HFFc6 (cell line): ENCODE measurements at regions not wholly inside any gene's neighbourhood (a gene's known extent, or its start where the extent isn't known, plus 50 kb on each side); places are given as distances from the start of the nearest gene placed in this dataset.
"Not testable (repeated sequence)": the region's sequence is repeated elsewhere in the genome, so short reads cannot be mapped to it uniquely, and the experiment has no call there.

Source experiments
- DNase-seq: peaks from one replicate; pipeline ENCODE4 v3.0.0-alpha.2; 2018
- H3K27ac Mint-ChIP-seq: 2 replicates; pipeline ENCODE4 v1.8.0; 2020; ENCODE audit warnings: mild to moderate bottlenecking, mixed read lengths
- H3K27me3 Mint-ChIP-seq: 2 replicates; pipeline ENCODE4 v1.8.0; 2021; ENCODE audit warnings: mild to moderate bottlenecking, moderate library complexity, mixed read lengths; ENCODE audit not compliant: insufficient read depth
- H3K36me3 Mint-ChIP-seq: 2 replicates; pipeline ENCODE4 v1.8.0; 2021; ENCODE audit warnings: low read depth, mixed read lengths
- H3K4me1 Mint-ChIP-seq: 2 replicates; pipeline ENCODE4 v1.8.0; 2020; ENCODE audit warnings: low read depth, mixed read lengths
- H3K4me3 Mint-ChIP-seq: 2 replicates; pipeline ENCODE4 v1.8.0; 2020; ENCODE audit warnings: mild to moderate bottlenecking, moderate library complexity, mixed read lengths
- H3K9me3 Mint-ChIP-seq: 2 replicates; pipeline ENCODE4 v1.8.0; 2020; ENCODE audit warnings: mild to moderate bottlenecking, mixed read lengths
- TF ChIP-seq, protein P1 (sequence below): fragments of 200-600 bp; sonication (generic); IDR thresholded peaks from 2 replicates; pipeline ENCODE4 v1.5.0; 2021; ENCODE audit warnings: antibody characterized with exemption, mild to moderate bottlenecking

DNA sequence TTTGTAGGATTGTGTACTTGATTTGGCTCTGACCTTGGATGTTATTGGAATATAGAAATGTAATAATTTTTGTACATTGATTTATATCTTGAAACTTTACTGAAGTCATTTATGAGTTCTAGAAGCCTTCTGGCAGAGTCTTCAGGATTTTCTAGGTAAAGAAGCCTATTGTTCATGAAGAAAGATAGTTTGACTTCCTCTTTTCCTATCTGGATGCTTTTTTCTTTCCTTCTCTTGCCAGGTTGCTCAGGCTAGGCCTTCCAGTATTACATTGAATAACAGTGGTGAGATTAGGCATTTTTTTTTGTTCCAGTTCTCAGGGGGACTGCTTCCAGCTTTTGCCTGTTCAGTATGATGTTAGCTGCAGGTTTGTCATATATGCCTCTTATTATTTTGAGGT is 191.1 kb downstream of the NAA11 start:
- Mint-ChIP-seq H3K36me3 (no peaks in the 10 kb centered on the region), H3K27ac (no peak overlapping the region), H3K4me1 (no peaks in the 10 kb centered on the region), H3K27me3 (no peaks in the 10 kb centered on the region), H3K9me3 (peaks cover 20% of the 10 kb centered on the region), H3K4me3 (no peak overlapping the region)
- no peak for DNase-seq
- TF ChIP-seq, protein P1, sequence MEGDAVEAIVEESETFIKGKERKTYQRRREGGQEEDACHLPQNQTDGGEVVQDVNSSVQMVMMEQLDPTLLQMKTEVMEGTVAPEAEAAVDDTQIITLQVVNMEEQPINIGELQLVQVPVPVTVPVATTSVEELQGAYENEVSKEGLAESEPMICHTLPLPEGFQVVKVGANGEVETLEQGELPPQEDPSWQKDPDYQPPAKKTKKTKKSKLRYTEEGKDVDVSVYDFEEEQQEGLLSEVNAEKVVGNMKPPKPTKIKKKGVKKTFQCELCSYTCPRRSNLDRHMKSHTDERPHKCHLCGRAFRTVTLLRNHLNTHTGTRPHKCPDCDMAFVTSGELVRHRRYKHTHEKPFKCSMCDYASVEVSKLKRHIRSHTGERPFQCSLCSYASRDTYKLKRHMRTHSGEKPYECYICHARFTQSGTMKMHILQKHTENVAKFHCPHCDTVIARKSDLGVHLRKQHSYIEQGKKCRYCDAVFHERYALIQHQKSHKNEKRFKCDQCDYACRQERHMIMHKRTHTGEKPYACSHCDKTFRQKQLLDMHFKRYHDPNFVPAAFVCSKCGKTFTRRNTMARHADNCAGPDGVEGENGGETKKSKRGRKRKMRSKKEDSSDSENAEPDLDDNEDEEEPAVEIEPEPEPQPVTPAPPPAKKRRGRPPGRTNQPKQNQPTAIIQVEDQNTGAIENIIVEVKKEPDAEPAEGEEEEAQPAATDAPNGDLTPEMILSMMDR = no peak

GRCh38 chr4:79132826-79133225 is 193.0 kb downstream of the NAA11 start:
- no peaks in the 10 kb centered on the region for H3K27me3 Mint-ChIP-seq
- no peak overlapping the region for H3K4me3 Mint-ChIP-seq
- H3K27ac Mint-ChIP-seq = no peak overlapping the region
- H3K9me3 Mint-ChIP-seq = peaks cover 31% of the 10 kb centered on the region
- TF ChIP-seq, protein P1 = no peak
- DNase-seq = no peak
- no peaks in the 10 kb centered on the region for H3K4me1 Mint-ChIP-seq
- H3K36me3 Mint-ChIP-seq = no peaks in the 10 kb centered on the region

- Mint-ChIP-seq H3K4me3 (no peak overlapping the region), H3K27ac (no peak overlapping the region), H3K4me1 (no peaks in the 10 kb centered on the region), H3K9me3 (peaks cover 54% of the 10 kb centered on the region), H3K27me3 (no peaks in the 10 kb centered on the region), H3K36me3 (peaks cover 5% of the 10 kb centered on the region)
- DNase-seq = no peak
- TF ChIP-seq, protein P1 = no peak
Measured at GRCh38 chr4:79121875-79122358, 182.7 kb upstream of the PAQR3 start.

DNA sequence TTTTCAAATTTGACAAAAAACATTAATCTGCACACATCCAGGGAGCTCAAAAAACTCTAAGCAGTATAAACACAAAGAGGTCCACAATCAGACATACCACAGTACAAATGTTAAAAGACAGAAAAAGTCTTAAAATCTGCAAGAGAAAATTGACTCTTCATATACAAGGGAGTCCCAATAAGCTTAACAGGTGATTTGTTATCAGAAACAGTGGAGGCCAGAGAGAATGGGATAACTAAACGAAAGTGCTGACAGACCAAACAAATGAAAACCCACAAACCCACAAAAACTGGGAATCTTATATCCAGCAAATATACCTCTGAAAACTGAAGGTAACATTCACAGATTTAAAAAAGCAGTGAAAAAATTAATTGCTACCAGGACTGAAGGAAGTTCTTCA is 182.0 kb upstream of the PAQR3 start:
- TF ChIP-seq, protein P1 = no peak
- H3K27me3 Mint-ChIP-seq = no peaks in the 10 kb centered on the region
- peaks cover 52% of the 10 kb centered on the region for H3K9me3 Mint-ChIP-seq

GRCh38 chr4:79117051-79117450 is 177.8 kb upstream of the PAQR3 start:
- DNase-seq, H3K4me1 Mint-ChIP-seq, H3K36me3 Mint-ChIP-seq, H3K4me3 Mint-ChIP-seq, H3K27me3 Mint-ChIP-seq, H3K27ac Mint-ChIP-seq: not testable (repeated sequence)
- H3K9me3 Mint-ChIP-seq = peaks cover 55% of the 10 kb centered on the region

More for the DNA sequence above, 182.0 kb upstream of the PAQR3 start:
- Mint-ChIP-seq H3K36me3 (peaks cover 5% of the 10 kb centered on the region), H3K4me1 (no peaks in the 10 kb centered on the region), H3K27ac (no peak overlapping the region), H3K4me3 (no peak overlapping the region)
- no peak for DNase-seq

DNA sequence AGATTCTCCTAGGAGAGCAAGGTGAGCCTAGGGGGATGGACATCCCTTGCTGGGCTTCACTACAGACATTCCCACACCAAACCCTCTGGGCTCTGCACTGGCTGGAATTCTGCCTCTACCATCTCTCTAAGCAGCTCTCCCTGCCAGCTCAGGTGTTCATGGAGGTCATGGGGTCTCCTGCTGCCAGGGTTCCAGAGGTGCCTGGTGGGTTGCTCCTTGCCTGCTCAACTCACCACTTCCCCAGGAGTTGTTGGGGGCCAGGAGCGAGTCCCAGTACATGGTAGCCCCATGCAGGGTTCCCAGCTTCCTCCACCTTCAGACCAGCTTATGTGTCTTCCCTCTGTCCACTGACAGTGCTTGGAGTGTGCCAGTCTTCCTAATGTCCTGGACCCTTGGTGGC is 167.8 kb upstream of the PAQR3 start:
- Mint-ChIP-seq H3K27ac (no peak overlapping the region), H3K4me1 (no peaks in the 10 kb centered on the region), H3K4me3 (no peak overlapping the region), H3K27me3 (no peaks in the 10 kb centered on the region), H3K36me3 (no peaks in the 10 kb centered on the region), H3K9me3 (peaks cover 14% of the 10 kb centered on the region)
- TF ChIP-seq, protein P1 = no peak
- DNase-seq = no peak
